WTC11 (cell line): ENCODE measurements at regions not wholly inside any gene's neighbourhood (a gene's known extent, or its start where the extent isn't known, plus 50 kb on each side); places are given as distances from the start of the nearest gene placed in this dataset.

ENCODE experiments used
- ATAC-seq: fragments of 200-7000 bp; cut with Tn5 transposase; 2 replicates; pipeline ENCODE4 v1.10.0; 2021; ENCODE audit warnings: mild to moderate bottlenecking, moderate library complexity
- CTCF ChIA-PET: fragments of 300-600 bp; sonication (Branson Sonifier 250); formaldehyde crosslinking; loops from one replicate; lab custom pipeline; 2021; ENCODE audit warnings: antibody characterized with exemption; lab: Charles Lee
- POLR2A ChIA-PET: fragments of 350-600 bp; sonication (Branson Sonifier 250); formaldehyde crosslinking; loops from one replicate; lab custom pipeline; 2021; ENCODE audit warnings: antibody characterized with exemption; lab: Charles Lee
- DNase-seq: peaks from one replicate; pipeline ENCODE4 v3.0.0; 2021; ENCODE audit warnings: low spot score
- H3K27ac Mint-ChIP-seq: 2 replicates; pipeline ENCODE4 v1.8.0; 2021; ENCODE audit warnings: mixed read lengths
- H3K27me3 Mint-ChIP-seq: 2 replicates; pipeline ENCODE4 v1.8.0; 2021; ENCODE audit warnings: low read depth, mild to moderate bottlenecking, moderate library complexity, mixed read lengths
- H3K36me3 Mint-ChIP-seq: 2 replicates; pipeline ENCODE4 v1.8.0; 2021; ENCODE audit warnings: mixed read lengths
- H3K4me1 Mint-ChIP-seq: 2 replicates; pipeline ENCODE4 v1.8.0; 2022; ENCODE audit warnings: mixed read lengths
- H3K4me3 Mint-ChIP-seq: 2 replicates; pipeline ENCODE4 v1.8.0; 2021; ENCODE audit warnings: mild to moderate bottlenecking, moderate library complexity, mixed read lengths
- H3K9me3 Mint-ChIP-seq: 2 replicates; pipeline ENCODE4 v1.8.0; 2021; ENCODE audit warnings: mixed read lengths
- ATF2 ChIP-seq: sonication (generic); formaldehyde crosslinking; IDR thresholded peaks from 2 replicates; pipeline ENCODE4 v1.8.1; 2022; ENCODE audit warnings: low read depth, missing genetic modification reagents, borderline replicate concordance
- ELF4 ChIP-seq: sonication (generic); formaldehyde crosslinking; IDR thresholded peaks from 2 replicates; pipeline ENCODE4 v1.8.1; 2022; ENCODE audit warnings: low read depth, mild to moderate bottlenecking, moderate library complexity, missing genetic modification reagents
- FOXJ3 ChIP-seq: sonication (generic); formaldehyde crosslinking; IDR thresholded peaks from 2 replicates; pipeline ENCODE4 v1.9.0; 2021; ENCODE audit warnings: missing genetic modification reagents, mild to moderate bottlenecking, borderline replicate concordance
- FOXP1 ChIP-seq: sonication (generic); formaldehyde crosslinking; IDR thresholded peaks from 2 replicates; pipeline ENCODE4 v1.8.0; 2022; ENCODE audit warnings: missing genetic modification reagents, mild to moderate bottlenecking, moderate library complexity, borderline replicate concordance
- GABPB1 ChIP-seq: sonication (generic); formaldehyde crosslinking; IDR thresholded peaks from 2 replicates; pipeline ENCODE4 v1.8.1; 2023; ENCODE audit warnings: mild to moderate bottlenecking, missing genetic modification reagents
- HMGA2 ChIP-seq: fragments of 250-450 bp; sonication (Bioruptor Pico); IDR thresholded peaks from 2 replicates; pipeline ENCODE4 v1.4.0; 2021; ENCODE audit warnings: mild to moderate bottlenecking, moderate library complexity
- JUN ChIP-seq: sonication (generic); formaldehyde crosslinking; IDR thresholded peaks from 2 replicates; pipeline ENCODE4 v1.8.0; 2023; ENCODE audit warnings: mild to moderate bottlenecking, missing genetic modification reagents
- MYBL2 ChIP-seq: sonication (generic); formaldehyde crosslinking; IDR thresholded peaks from 2 replicates; pipeline ENCODE4 v1.8.1; 2023; ENCODE audit warnings: mild to moderate bottlenecking, moderate library complexity, missing genetic modification reagents
- NFE2L1 ChIP-seq: sonication (generic); formaldehyde crosslinking; IDR thresholded peaks from 2 replicates; pipeline ENCODE4 v1.8.1; 2023; ENCODE audit warnings: missing genetic modification reagents
- RELA ChIP-seq: sonication (generic); formaldehyde crosslinking; IDR thresholded peaks from 2 replicates; pipeline ENCODE4 v1.8.1; 2022; ENCODE audit warnings: missing genetic modification reagents, mild to moderate bottlenecking, borderline replicate concordance
- TEAD1 ChIP-seq: sonication (generic); formaldehyde crosslinking; IDR thresholded peaks from 2 replicates; pipeline ENCODE4 v1.8.0; 2022; ENCODE audit warnings: mild to moderate bottlenecking, missing genetic modification reagents
- TEAD4 ChIP-seq: sonication (generic); formaldehyde crosslinking; IDR thresholded peaks from 2 replicates; pipeline ENCODE4 v1.8.0; 2022; ENCODE audit warnings: mild to moderate bottlenecking, missing genetic modification reagents
- ZBTB21 ChIP-seq: sonication (generic); formaldehyde crosslinking; IDR thresholded peaks from 2 replicates; pipeline ENCODE4 v1.8.1; 2023; ENCODE audit warnings: mild to moderate bottlenecking, missing genetic modification reagents, borderline replicate concordance
- ZNF232 ChIP-seq: sonication (generic); formaldehyde crosslinking; IDR thresholded peaks from 2 replicates; pipeline ENCODE4 v1.8.0; 2022; ENCODE audit warnings: mild to moderate bottlenecking, missing genetic modification reagents
- ZNF396 ChIP-seq: fragments of 250-450 bp; sonication (Bioruptor Pico); IDR thresholded peaks from 2 replicates; pipeline ENCODE4 v1.8.0; 2021; ENCODE audit warnings: mild to moderate bottlenecking, moderate library complexity, borderline replicate concordance
- ZNF532 ChIP-seq: fragments of 250-450 bp; sonication (Bioruptor Pico); IDR thresholded peaks from 2 replicates; pipeline ENCODE4 v1.9.0; 2021; ENCODE audit warnings: mild to moderate bottlenecking, borderline replicate concordance
- TF ChIP-seq, protein P1 (sequence below): sonication (generic); formaldehyde crosslinking; IDR thresholded peaks from 2 replicates; pipeline ENCODE4 v1.8.0; 2022; ENCODE audit warnings: mild to moderate bottlenecking, missing genetic modification reagents

- H3K4me3 Mint-ChIP-seq, result no peak overlapping the region
- POLR2A ChIA-PET, result no interaction called here
- H3K27ac Mint-ChIP-seq, result no peak overlapping the region
- no peaks in the 10 kb centered on the region for H3K4me1 Mint-ChIP-seq
- CTCF ChIA-PET, result no interaction called here
- DNase-seq (no peak), ATAC-seq (no peak)
- H3K9me3 Mint-ChIP-seq, result peaks cover 61% of the 10 kb centered on the region
- peaks cover 40% of the 10 kb centered on the region for H3K36me3 Mint-ChIP-seq
- H3K27me3 Mint-ChIP-seq, result no peaks in the 10 kb centered on the region
- TF ChIP-seq JUN, result no peak
- TF ChIP-seq NFE2L1 (CRISPR knock-in tag), result no peak
- TF ChIP-seq FOXP1 (CRISPR knock-in tag), result no peak
- TF ChIP-seq GABPB1 (CRISPR knock-in tag), result no peak
- no peak for TF ChIP-seq ATF2 (CRISPR knock-in tag)
Observed at GRCh38 chrX:145393702-145394235, 146.5 kb downstream of the SPANXN1 start.

- H3K27ac Mint-ChIP-seq, result no peak overlapping the region
- no peak overlapping the region for H3K4me3 Mint-ChIP-seq
- no peak for ATAC-seq
- ChIA-PET POLR2A (no interaction called here), CTCF (no interaction called here)
- no peak for DNase-seq
- TF ChIP-seq ZNF232 (CRISPR knock-in tag) (no peak), RELA (CRISPR knock-in tag) (no peak), FOXJ3 (no peak), ZNF532 (no peak), HMGA2 (CRISPR knock-in tag) (no peak), TEAD1 (CRISPR knock-in tag) (no peak), ZBTB21 (CRISPR knock-in tag) (no peak), ELF4 (CRISPR knock-in tag) (no peak)
- TF ChIP-seq, protein P1, sequence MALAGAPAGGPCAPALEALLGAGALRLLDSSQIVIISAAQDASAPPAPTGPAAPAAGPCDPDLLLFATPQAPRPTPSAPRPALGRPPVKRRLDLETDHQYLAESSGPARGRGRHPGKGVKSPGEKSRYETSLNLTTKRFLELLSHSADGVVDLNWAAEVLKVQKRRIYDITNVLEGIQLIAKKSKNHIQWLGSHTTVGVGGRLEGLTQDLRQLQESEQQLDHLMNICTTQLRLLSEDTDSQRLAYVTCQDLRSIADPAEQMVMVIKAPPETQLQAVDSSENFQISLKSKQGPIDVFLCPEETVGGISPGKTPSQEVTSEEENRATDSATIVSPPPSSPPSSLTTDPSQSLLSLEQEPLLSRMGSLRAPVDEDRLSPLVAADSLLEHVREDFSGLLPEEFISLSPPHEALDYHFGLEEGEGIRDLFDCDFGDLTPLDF (CRISPR knock-in tag), result no peak
- H3K27me3 Mint-ChIP-seq, result no peaks in the 10 kb centered on the region; the same call in 1 of the 2 replicates
- H3K36me3 Mint-ChIP-seq, result peaks cover 37% of the 10 kb centered on the region
- H3K4me1 Mint-ChIP-seq, result no peaks in the 10 kb centered on the region
- peaks cover 62% of the 10 kb centered on the region for H3K9me3 Mint-ChIP-seq
Observed at GRCh38 chrX:145394344-145394743, 147.0 kb downstream of the SPANXN1 start.

DNA sequence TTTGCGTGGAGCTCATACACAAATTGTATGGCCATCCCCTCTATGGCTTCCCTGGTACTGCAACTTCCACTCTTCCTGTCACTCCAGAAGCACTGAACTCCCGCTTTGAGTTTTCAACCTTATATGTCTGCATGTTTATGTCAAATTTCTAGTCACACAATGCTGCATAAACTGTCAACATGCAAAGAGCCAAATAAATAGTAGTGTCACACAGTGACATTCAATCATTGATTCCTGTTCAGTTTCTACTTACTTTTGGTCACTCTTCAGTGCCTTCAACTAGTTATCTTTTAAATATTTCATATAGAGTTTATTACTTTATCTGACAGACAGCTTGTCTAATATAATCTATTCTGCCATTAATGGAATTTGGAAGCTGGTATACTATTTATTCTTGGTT is 149.3 kb downstream of the SPANXN1 start:
- H3K4me3 Mint-ChIP-seq, result no peak overlapping the region
- no peak overlapping the region for H3K27ac Mint-ChIP-seq
- peaks cover 55% of the 10 kb centered on the region for H3K9me3 Mint-ChIP-seq
- ATAC-seq (no peak), DNase-seq (no peak)
- no peaks in the 10 kb centered on the region for H3K4me1 Mint-ChIP-seq
- H3K27me3 Mint-ChIP-seq, result no peaks in the 10 kb centered on the region; the same call in 1 of the 2 replicates
- ChIA-PET CTCF (no interaction called here), POLR2A (no interaction called here)
- TF ChIP-seq ZNF396 (CRISPR knock-in tag) (no peak), MYBL2 (CRISPR knock-in tag) (no peak), TEAD4 (CRISPR knock-in tag) (no peak)
- peaks cover 27% of the 10 kb centered on the region for H3K36me3 Mint-ChIP-seq
